Ovary (tissue), 7 donors: ENCODE measurements at regions not wholly inside any gene's neighbourhood (a gene's known extent, or its start where the extent isn't known, plus 50 kb on each side); places are given as distances from the start of the nearest gene placed in this dataset.
"Not testable (repeated sequence)": the region's sequence is repeated elsewhere in the genome, so short reads cannot be mapped to it uniquely, and the experiment has no call there.

ENCODE experiments used
- DNase-seq, 5 donors: peaks; one replicate each; pipeline ENCODE4 v3.0.0-alpha.2; 2019 to 2020
- H3K27ac ChIP-seq, 2 donors: fragments of 200-600 bp; one replicate each; pipeline versions ENCODE4 v1.5.1 to v1.8.0; 2019 to 2022
- H3K27me3 ChIP-seq: fragments of 200-600 bp; one replicate; pipeline ENCODE4 v1.8.0; 2022
- H3K36me3 ChIP-seq: fragments of 200-600 bp; sonication (generic); one replicate; pipeline ENCODE4 v1.5.1; 2019
- H3K4me1 ChIP-seq: one replicate; pipeline ENCODE4 v1.8.1; 2013; ENCODE audit warnings: mild to moderate bottlenecking, moderate library complexity; ENCODE audit not compliant: insufficient read depth
- H3K4me3 ChIP-seq: fragments of 200-600 bp; sonication (generic); one replicate; pipeline ENCODE4 v1.5.1; 2017
- H3K9me3 ChIP-seq, 2 donors: fragments of 200-600 bp in 1 of 2; sonication (generic) in 1 of 2; one replicate each; pipeline versions ENCODE4 v1.5.1 to v1.8.1; 2013 to 2019; ENCODE audit warnings: mild to moderate bottlenecking in 1 of 2, moderate library complexity in 1 of 2
- CTCF ChIP-seq, 3 donors: fragments of 450-650 bp in 2 of 3; fragments of 200-600 bp in 1 of 3; IDR thresholded peaks; one replicate each; pipeline versions ENCODE4 v1.5.1 to v1.8.0; 2016 to 2022; ENCODE audit warnings: antibody characterized with exemption in 3 of 3, mild to moderate bottlenecking in 1 of 3
- EP300 ChIP-seq: sonication (generic); formaldehyde crosslinking; IDR thresholded peaks from one replicate; pipeline ENCODE4 v1.6.1; 2017; ENCODE audit warnings: antibody characterized with exemption
- POLR2A ChIP-seq: fragments of 450-650 bp; IDR thresholded peaks from one replicate; pipeline ENCODE4 v1.6.1; 2017; ENCODE audit warnings: antibody characterized with exemption, mild to moderate bottlenecking, moderate library complexity
- WGBS, 3 donors: extraction: QIAGEN DNeasy Blood & Tissue Kit in 1 of 3; methylation state at CpG; one replicate each; pipeline versions ENCODE4 v1.1.5 to v1.1.7; 2013 to 2017; 5-methylcytosine and 5-hydroxymethylcytosine counted together
- intact Hi-C, 4 donors: fragments of 100-400 bp; cut with DNase I; formaldehyde crosslinking; loops; one replicate each; pipeline versions ENCODE4 v1.11.0 to v1.15.1; 2022 to 2023
- donor health status: DM: no; HTN: no; CAD: no; lungs with moderate emphysema.
- donor health status: DM: no; HTN: no; CAD: no.
- donor health status: Bipolar disorder and iron deficiency.
- donor health status: DM: no; HTN: no; CAD: no.
- donor health status: DM: yes; HTN: yes; CAD: no.

- Histone ChIP-seq H3K9me3 (no peaks in the 10 kb centered on the region), H3K4me1 (no peaks in the 10 kb centered on the region), H3K27ac (no peak overlapping the region), H3K4me3 (no peak overlapping the region), H3K27me3 (no peaks in the 10 kb centered on the region), H3K36me3 (no peaks in the 10 kb centered on the region)
- no peak for DNase-seq
- TF ChIP-seq CTCF (IDR thresholded peaks at IDR 0.05) (no peak), POLR2A (no peak), EP300 (no peak)
- 72 to 73% (median 72%) methylated on average over 1 of the region's 1 CpG for WGBS, 3 donors
- intact Hi-C loops, result no loop called here
Observed at GRCh38 chrX:65866773-65867172, 173.1 kb downstream of the VSIG4 start.

GRCh38 chrX:65866146-65866545 lies 173.7 kb downstream of the VSIG4 start:
- no peaks in the 10 kb centered on the region for H3K9me3 ChIP-seq
- no peaks in the 10 kb centered on the region for H3K36me3 ChIP-seq
- intact Hi-C loops, result no loop called here
- no peaks in the 10 kb centered on the region for H3K4me1 ChIP-seq
- H3K27ac ChIP-seq, result no peak overlapping the region
- DNase-seq, result no peak
- no peak overlapping the region for H3K4me3 ChIP-seq
- TF ChIP-seq POLR2A (no peak), EP300 (no peak), CTCF (IDR thresholded peaks at IDR 0.05) (no peak)
- H3K27me3 ChIP-seq, result no peaks in the 10 kb centered on the region

GRCh38 chrX:65862638-65863037 lies 177.2 kb downstream of the VSIG4 start:
- no peak for DNase-seq
- no peaks in the 10 kb centered on the region for H3K4me1 ChIP-seq
- H3K9me3 ChIP-seq, result no peaks in the 10 kb centered on the region
- TF ChIP-seq EP300 (no peak), CTCF (IDR thresholded peaks at IDR 0.05) (no peak), POLR2A (no peak)
- no peaks in the 10 kb centered on the region for H3K36me3 ChIP-seq
- 59 to 66% (median 61%) methylated on average over 5 of the region's 5 CpGs for WGBS, 3 donors
- no peak overlapping the region for H3K4me3 ChIP-seq
- intact Hi-C loops, result no loop called here
- no peak overlapping the region for H3K27ac ChIP-seq
- H3K27me3 ChIP-seq, result no peaks in the 10 kb centered on the region

GRCh38 chrX:65859299-65859698 lies 180.6 kb downstream of the VSIG4 start:
- no peak overlapping the region for H3K27ac ChIP-seq
- no peak for DNase-seq
- TF ChIP-seq CTCF (IDR thresholded peaks at IDR 0.05) (no peak), EP300 (no peak), POLR2A (no peak)
- H3K36me3 ChIP-seq, result no peaks in the 10 kb centered on the region
- intact Hi-C loops, result no loop called here
- H3K4me3 ChIP-seq, result no peak overlapping the region
- no peaks in the 10 kb centered on the region for H3K27me3 ChIP-seq
- H3K9me3 ChIP-seq, result no peaks in the 10 kb centered on the region
- H3K4me1 ChIP-seq, result no peaks in the 10 kb centered on the region

- H3K27me3 ChIP-seq, DNase-seq, H3K36me3 ChIP-seq, H3K27ac ChIP-seq, H3K4me3 ChIP-seq, H3K9me3 ChIP-seq, H3K4me1 ChIP-seq, intact Hi-C loops: not testable (repeated sequence)
- WGBS, 3 donors, result 45 to 65% (median 50%) methylated on average over 1 of the region's 1 CpG
Observed at GRCh38 chrX:65854437-65854836, 185.4 kb downstream of the VSIG4 start.

- H3K36me3 ChIP-seq, intact Hi-C loops, H3K9me3 ChIP-seq, H3K27ac ChIP-seq, DNase-seq, H3K27me3 ChIP-seq, H3K4me3 ChIP-seq, H3K4me1 ChIP-seq: not testable (repeated sequence)
- WGBS, 3 donors, result 66 to 79% (median 77%) methylated on average over 1 of the region's 1 CpG
Observed at GRCh38 chrX:65851306-65851705, 183.9 kb downstream of the MSN start.

- H3K9me3 ChIP-seq, H3K27me3 ChIP-seq, intact Hi-C loops, H3K36me3 ChIP-seq, H3K4me3 ChIP-seq, H3K4me1 ChIP-seq, DNase-seq, H3K27ac ChIP-seq: not testable (repeated sequence)
- WGBS, 3 donors, result 58 to 66% (median 64%) methylated on average over 2 of the region's 2 CpGs
Observed at GRCh38 chrX:65850821-65851220, 183.4 kb downstream of the MSN start.
